HG02970 (cell line): ENCODE measurements at regions not wholly inside any gene's neighbourhood (a gene's known extent, or its start where the extent isn't known, plus 50 kb on each side); places are given as distances from the start of the nearest gene placed in this dataset.
A peak's percentile ranks its signal among the peaks of the same experiment; 100 is the strongest.
"Not testable (repeated sequence)": the region's sequence is repeated elsewhere in the genome, so short reads cannot be mapped to it uniquely, and the experiment has no call there.

Experiments used
- ATAC-seq: cut with Tn5 transposase; IDR thresholded peaks from one replicate; pipeline ENCODE4 v1.9.1; 2021; ENCODE audit warnings: mild to moderate bottlenecking, moderate library complexity, moderate number of reproducible peaks; ENCODE audit not compliant: unreplicated experiment, low FRiP score

DNA sequence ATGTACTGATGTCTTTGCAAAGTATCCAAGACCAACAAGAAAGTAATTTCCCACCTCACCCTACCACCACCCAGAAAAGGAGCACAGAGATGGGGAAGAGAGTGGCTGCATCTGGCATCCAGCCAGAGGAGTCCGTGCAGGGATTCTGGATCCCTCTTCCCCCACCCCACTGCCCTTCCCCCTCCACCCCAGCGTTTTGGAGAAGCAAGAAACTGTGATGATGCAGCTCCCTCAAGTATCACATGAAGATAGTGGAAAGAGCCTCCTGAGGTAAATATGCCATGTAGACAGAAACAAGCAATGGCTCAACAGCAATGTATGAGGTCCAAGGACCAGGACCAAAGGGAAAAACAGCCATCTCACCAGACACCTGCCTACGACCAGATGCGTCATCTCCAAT lies 153.8 kb downstream of the DEPDC1B start:
- no peak for ATAC-seq

DNA sequence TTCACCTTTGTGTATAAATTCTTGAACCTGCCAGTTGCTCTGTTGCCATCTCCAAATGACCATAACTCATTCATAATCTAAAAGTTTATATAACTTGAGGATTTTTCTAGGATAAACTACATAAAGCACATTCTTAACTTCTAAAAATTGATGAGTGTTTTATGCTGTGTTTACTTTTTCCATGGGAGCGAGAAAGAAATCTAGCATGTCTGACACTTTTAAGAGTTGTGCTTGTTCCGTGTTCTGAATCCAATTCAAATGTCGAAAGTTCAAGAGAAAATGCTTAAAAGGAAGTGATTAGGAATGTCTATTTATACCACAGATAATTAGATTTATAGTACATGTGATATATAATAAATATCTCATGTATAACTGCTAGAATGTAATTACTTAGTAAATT lies 154.4 kb downstream of the DEPDC1B start:
- no peak for ATAC-seq

DNA sequence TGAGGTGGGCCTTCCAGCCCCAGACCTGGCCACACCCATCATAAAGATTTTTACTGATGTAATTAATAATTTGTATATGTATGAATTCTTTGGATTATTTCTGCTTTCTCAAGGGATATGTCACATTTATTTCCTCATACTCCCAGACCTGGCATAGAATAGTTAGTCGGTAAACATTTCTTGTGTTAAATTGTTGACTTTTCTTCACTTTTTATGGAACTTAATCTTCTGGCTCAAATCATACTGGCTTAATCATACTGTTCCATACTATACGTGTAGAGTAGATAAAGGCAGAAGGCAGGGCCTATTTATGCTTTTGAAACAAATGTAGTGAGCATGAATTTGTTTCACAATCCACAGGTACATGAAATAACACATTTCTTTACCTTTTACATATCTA lies 155.8 kb downstream of the DEPDC1B start:
- ATAC-seq = no peak

DNA sequence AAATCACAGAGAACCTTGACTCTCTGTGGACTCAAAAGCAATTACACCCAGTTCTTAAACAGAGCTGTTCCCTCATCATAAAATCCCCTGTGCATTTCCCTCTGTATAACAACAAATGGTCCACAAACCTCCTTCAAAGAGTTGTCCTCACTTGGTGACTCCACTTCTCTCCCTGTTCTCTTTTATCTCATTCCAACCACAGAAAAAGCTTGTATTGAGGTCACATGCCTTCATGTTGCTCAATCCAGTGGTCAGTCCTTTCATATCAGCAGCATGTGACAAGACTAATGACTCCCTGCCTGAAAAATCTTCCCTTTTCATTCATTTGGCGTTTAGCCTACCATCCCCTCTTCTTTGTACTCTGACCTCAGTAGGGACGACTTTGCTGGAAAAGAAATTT lies 158.0 kb downstream of the DEPDC1B start:
- peak; percentile 19 for ATAC-seq

DNA sequence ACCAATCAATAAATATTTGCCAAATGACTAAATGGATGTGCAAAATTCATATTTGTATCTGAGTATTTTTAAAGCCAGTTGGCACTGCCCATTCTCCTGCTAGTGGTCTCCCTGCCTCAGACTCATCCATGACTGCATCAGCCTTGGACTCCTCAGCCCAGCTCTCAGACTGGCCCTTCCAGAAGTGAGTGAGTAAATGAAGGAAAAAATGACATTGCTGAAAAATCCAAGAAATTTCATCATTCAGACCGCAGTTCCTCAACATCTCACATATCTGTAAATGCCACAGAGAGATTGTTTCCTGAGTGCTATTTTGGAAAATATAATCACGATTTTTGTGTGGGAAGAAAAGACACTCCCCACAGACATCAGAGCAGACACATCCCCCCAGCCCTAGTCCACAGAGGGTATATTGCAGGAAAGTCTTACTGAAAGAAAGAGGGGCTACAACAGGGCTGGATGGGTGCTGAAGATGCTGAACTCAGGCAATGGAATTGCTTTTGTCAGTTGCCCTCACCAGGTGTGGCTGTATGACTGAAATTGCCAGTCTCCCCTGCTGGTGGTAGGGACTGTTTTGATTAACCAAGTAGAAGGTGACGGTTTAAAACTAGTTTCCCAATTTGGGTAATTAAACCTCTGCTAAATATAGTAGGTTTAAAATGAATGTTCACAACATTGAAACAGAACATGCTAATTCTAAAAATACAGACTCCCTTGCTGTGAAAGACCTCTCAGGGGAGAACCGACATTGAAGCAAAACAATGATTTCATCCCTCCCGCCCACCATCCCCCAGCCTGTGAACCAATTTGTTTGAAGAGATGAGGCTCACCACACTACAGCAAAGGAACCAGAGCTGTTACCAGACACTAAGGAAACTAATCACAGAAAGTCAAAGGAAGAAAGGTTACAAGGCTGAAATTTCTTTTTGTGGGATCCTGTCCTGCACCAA lies 158.8 kb downstream of the DEPDC1B start:
- ATAC-seq = peak; percentile 76

DNA sequence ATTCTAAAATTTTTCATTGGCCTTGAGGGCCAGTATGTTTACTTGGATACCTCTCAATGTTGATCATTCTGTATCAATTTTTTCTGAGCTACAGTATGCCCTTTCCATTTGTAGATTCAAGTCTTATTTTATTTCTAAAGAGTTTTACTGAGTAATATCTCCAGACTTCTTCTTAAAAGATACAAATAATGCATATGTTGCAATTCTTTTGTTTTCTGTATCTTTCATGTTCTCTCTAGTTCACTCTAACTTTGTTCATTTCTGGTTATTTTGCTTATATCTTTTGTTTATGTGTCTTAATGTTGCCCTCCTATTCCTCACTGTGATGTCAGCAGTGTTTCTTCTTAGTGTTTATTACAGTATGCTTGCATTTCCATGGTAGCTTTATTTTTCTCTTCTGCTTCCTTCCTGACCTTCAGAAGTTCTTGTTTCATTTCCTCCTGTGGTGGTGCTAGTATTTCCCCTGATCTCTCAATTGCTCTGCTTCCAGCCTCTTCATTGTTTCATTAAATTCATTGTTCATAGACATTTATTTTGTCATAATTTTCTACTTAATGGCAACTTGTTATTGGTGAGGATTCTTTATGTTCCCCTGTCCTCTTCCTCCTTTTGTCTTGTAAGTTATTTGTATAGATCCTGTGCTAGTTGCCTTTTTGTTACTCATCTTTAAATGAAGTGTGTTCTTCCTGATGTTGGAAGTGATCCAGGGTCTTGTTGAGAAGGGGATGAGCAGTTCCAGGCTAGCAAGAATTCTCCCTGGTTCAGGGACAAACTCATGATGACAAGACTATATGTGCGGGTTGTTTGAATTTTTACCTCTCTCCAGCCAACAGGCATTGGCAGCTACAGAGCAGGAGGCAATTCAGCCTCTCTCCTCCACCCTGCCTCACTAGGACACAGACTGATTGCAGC lies 160.8 kb downstream of the DEPDC1B start:
- no peak for ATAC-seq

DNA sequence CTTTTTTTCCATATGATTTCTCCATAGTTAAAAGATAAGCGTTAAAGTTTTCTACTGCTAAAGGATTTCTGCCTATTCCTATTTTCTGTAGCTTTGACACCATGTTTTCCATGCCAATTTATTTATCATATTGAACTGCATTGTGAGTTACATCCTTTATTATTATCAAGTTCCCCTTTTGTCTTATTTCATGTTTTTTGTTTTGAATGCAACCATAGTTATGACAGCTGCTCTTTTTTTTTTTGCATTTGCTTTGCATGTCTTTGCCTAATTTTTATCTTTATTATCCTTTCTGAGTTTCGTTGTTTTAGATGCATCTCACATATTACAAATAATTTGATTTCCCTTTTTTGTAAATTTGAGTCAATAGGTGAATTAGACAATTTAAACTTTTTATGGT lies 161.5 kb downstream of the DEPDC1B start:
- ATAC-seq = no peak

DNA sequence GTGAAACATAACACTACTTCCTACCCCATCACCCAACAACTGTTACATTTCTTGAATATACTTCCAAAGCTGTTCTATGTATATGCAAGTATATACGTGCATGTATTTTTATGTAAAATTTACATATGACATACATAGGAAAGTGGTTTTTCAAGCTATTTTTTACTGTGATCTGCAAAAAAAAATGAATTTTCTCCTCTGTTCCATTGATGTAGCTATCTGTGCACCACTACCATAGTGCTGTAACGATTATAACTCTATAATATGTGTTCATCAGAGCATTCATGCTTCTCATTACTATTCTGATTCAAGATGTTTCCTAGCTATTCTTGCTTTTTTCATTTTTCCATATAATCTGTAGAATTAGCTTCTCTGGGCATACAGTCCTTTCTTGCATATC lies 164.0 kb downstream of the DEPDC1B start:
- no peak for ATAC-seq

DNA sequence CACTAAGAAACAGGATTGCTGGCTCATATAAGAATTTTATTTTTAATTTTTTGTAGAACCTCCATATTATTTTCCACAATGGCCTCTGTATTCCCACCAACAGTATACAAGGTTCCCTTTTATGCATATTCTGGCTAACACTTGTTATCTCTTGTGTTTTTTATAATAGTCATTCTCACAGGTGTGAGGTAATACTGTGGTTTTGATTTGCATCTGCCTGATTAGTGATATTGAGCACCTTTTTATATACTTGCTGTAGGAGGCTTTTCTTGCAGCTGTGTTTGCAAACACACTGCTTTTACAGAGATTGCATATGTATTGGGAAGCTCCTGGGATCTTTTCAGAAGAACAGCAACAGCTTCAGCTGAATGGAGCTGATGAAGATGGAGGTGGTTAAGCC lies 164.8 kb downstream of the DEPDC1B start:
- no peak for ATAC-seq

DNA sequence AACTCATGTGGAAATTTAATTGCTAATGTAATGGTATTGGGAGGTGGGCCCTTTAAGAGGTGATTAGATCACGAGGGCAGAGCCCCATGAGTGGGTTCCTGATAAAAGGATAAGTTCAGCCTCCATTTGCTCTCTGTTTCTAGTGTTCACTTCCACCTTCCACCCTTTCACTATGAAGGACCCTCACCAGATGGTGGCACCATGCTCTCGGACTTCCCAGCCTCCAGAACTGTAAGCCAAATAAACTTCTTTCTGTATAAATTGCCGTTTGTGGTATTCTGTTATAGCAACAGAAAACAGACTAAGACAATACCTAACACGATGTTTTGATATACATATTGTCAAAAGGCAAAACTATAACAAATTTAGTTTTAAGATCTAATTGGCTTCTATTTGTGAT lies 166.2 kb downstream of the DEPDC1B start:
- no peak for ATAC-seq

DNA sequence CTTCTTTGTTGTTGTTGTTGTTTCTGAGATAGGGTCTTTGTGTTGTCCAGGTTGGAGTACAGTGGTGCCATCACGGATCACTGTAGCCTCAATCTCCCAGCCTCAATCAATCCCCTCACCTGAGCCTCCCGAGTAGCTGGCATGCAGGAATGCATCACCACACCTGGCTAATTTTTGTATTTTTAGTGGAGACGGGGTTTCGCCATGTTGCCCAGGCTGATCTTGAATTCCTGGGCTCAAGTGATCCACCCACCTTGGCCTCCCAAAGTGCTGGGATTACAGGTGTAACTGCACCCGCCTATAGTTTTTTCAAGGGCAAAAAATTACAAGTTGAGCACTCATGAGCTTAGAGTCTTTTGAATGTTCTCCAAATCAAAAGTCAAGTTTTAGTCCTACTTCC lies 167.2 kb downstream of the DEPDC1B start:
- ATAC-seq = not testable (repeated sequence)

DNA sequence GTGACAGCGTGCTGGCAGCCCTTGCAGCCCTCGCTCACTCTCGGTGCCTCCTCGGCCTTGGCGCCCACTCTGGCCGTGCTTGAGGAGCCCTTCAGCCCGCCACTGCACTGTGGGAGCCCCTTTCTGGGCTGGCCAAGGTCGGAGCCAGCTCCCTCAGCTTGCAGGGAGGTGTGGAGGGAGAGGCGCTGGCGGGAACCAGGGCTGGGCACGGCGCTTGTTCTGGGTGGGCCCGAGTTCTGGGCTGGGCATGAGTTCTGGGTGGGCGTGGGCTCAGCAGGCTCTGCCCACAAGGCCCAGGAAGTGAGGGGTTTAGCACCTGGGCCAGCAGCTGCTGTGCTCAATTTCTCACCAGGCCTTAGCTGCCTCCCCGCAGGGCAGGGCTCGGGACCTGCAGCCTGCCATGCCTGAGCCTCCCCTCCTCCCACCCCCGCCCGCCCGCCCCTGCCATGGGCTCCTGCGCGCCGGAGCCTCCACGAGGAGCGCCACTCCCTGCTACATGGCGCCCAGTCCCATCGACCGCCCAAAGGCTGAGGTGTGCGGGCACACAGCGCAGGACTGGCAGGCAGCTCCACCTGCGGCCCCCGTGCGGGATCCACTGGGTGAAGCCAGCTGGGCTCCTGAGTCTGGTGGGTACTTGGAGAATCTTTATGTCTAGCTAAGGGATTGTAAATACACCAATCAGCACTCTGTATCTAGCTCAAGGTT lies 169.7 kb downstream of the DEPDC1B start:
- not testable (repeated sequence) for ATAC-seq

DNA sequence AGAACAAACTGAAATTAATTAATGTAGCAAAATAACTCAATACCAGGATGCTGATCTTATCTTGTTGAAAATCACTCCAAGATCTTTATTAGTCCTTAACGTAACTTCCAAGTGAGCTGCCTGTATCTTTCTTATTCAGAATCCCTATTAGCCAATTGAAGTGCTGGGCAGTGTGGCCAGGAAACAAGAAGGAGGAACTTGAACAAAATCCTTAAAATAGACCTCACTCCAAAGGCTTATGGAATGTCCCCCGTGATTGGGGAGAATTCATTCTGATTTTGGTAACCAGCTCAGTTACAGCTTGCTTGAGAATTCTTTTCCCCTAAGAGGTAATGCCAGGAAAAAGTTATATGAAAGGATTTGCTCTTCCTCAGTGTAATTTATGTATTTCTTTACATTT lies 171.0 kb downstream of the DEPDC1B start:
- ATAC-seq = no peak

DNA sequence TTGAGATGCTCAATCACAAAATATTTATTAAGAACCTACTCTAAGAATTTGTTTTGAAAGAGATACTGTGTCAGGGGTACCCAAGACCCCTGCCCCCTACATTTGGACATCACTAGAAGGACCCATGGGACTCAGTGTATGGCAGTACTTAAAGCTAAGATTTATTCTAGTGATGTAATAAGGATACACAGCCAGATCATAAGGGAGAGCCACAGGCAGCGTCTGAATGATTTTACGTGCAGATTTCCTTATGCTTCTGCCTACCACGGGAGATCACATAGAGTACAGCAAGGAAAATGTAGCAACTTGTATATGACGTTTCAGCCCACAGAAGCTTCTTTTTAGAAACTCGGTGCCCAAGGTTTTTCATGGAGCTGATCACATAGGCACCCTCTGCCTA lies 172.9 kb downstream of the DEPDC1B start:
- ATAC-seq = no peak

DNA sequence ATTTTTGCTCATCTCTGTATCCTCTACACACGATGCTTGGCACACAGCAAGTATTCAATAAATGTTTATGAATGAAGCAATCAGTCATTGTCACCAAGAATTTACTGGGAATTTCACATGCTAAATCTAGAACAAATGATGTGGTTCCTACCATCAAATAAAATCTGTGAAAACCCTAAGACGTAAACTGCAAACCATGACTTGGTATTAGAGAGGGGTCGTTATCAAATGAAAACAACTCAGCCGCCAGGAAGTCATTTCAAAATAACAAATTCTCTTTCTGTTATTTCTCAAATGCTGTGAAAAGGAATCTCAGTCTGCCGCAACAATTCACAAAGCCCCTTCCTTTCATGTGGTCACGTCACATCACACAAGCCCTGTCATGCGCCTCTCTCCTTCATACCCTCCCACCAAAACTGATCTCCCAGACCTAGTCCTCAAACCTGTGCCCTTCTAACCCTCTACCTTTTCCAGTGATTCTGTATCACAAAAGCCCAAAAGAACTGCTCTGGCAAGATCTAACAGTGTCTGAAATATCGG lies 173.6 kb downstream of the DEPDC1B start:
- no peak for ATAC-seq

DNA sequence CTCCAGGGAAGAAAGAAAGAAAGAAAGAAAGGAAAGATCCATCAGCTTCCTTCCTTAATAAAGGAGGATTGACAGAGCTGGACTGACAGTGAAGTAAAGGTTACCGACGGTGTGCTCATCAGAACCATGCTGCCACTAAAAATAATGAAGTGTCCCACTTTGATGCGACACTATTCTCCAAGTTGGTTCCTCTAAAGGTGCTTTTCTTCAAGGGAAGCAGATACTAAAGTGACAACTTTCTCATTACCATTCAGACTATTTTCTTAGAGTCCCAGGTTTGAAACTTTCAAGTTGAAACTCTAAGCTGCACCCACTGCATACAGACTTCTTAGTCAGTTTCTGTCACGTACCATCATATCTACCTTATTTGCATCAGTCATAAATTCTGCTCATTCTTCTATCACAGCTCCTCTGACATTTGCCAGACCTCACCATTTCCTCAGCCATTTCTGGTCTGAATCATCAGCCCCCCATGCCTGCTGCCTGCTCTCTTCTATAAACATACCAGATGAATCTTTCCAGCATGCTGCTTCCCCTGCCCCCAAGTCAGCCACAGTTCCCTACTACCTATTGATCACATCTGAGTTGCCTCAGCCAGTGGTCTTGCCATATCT lies 177.6 kb downstream of the DEPDC1B start:
- peak; percentile 63 for ATAC-seq

DNA sequence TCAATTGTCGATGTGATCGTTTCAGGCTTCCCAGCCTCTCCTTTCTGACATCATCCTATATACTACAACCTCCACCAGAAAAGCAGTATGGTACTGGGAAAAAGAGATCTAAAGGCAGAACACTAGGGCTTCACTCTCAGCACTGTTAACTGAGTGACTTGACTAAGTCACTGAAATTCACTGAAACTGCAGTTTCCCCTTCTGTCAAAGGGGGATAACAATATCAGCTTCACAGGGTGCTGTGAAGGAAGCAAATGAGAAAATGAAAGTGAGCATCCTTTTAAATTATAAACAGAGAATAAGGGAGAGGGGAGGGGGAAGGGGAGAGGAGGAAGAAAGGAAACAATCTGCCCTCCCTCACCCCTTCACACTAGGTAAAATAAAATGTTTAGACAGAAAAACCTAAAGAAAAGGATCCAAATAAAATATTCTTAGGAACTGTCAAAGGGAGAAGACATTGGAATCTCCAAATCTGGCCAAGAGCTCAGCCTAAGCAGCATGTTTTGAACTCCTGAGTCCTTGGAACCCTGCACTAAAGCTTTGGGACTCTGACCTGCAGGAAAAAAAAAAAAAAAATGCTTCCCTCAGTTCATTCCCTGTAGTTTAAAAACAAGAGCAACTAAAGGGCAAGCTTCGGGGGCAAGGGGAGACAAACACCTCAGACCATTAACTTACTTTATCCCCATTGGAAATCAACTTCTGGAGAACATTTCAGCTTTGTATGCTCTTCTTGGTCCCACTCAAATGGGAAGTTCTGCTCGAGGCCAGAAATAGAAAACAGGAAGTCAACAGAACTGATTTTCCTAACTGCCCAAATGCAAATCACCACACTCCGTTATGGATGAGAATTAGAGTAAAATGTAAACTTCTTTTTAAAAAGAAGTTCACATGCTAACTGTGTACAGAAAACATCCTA lies 178.3 kb downstream of the DEPDC1B start:
- ATAC-seq = peak; percentile 42

DNA sequence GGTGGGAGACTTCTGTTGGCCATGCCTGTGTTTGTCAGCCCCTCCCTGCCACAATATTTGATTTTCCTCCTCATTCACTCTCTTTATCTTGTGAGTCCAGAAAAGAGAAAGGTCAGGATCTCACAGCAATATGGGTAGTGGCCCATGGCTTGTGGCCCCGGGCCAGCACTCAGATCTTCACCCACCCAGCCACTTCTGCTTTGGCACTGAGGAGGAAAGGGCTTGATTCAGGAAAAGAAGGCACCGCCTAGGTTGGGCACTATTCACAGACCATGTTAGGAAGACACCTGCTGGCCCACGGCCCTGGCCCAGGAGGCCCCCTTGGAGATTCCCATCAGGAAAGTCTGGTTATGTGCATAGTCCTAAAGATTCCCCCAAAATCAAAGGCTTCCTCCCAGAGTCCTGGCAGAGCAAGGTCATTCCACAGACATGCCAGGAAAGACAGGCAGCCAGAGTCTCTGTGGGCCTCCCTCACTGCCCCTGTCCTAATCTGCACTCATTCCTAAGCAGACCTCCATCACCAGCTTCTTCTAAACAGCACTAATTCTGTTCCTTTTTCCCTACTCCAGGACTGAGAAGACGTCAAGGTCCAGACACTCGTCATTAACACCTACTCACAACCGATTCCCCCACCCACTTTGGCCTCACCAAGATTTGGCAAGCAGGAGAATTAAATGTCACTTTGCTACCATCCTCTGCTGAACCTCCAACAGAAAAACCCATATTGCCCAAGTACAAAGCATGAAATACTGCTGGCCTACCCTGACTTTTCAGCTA lies 179.3 kb downstream of the DEPDC1B start:
- ATAC-seq = no peak
